ENCODE measurements at regions not wholly inside any gene's neighbourhood (a gene's known extent, or its start where the extent isn't known, plus 50 kb on each side); places are given as distances from the start of the nearest gene placed in this dataset.

- H3K36me3 ChIP-seq (ENCODE audit: insufficient read depth, low read depth, low read length) = no peaks in the 10 kb centered on the region
- H3K4me1 ChIP-seq (ENCODE audit: insufficient read depth, low read length) = no peaks in the 10 kb centered on the region
- H3K27me3 ChIP-seq (ENCODE audit: insufficient read depth, low read length) = no peaks in the 10 kb centered on the region; the same call in 1 of the 2 replicates
- H3K9ac ChIP-seq (ENCODE audit: low read depth, low read length) = no peak overlapping the region
- no peak overlapping the region for H3K4me3 ChIP-seq (ENCODE audit: low read length)
- no peak overlapping the region for H3K27ac ChIP-seq (ENCODE audit: low read length)
- H3K9me3 ChIP-seq (ENCODE audit: insufficient read depth, low read depth, low read length) = no peaks in the 10 kb centered on the region
These were observed 618.9 kb downstream of the BRD1 start for GRCh38 chr22:49208768-49209252.

GRCh38 chr22:49208004-49208402 lies 619.7 kb downstream of the BRD1 start:
- Histone ChIP-seq H3K36me3 (ENCODE audit: insufficient read depth, low read depth, low read length) (no peaks in the 10 kb centered on the region), H3K27ac (ENCODE audit: low read length) (no peak overlapping the region), H3K27me3 (ENCODE audit: insufficient read depth, low read length) (no peaks in the 10 kb centered on the region; the same call in 1 of the 2 replicates), H3K9me3 (ENCODE audit: insufficient read depth, low read depth, low read length) (no peaks in the 10 kb centered on the region), H3K4me3 (ENCODE audit: low read length) (no peak overlapping the region), H3K4me1 (ENCODE audit: insufficient read depth, low read length) (no peaks in the 10 kb centered on the region), H3K9ac (ENCODE audit: low read depth, low read length) (no peak overlapping the region)

GRCh38 chr22:49207008-49208003 lies 620.4 kb downstream of the BRD1 start:
- H3K27ac ChIP-seq (ENCODE audit: low read length) = no peak overlapping the region
- H3K9me3 ChIP-seq (ENCODE audit: insufficient read depth, low read depth, low read length) = no peaks in the 10 kb centered on the region
- no peaks in the 10 kb centered on the region; the same call in 1 of the 2 replicates for H3K27me3 ChIP-seq (ENCODE audit: insufficient read depth, low read length)
- H3K9ac ChIP-seq (ENCODE audit: low read depth, low read length) = no peak overlapping the region
- H3K4me1 ChIP-seq (ENCODE audit: insufficient read depth, low read length) = no peaks in the 10 kb centered on the region
- H3K4me3 ChIP-seq (ENCODE audit: low read length) = no peak overlapping the region
- no peaks in the 10 kb centered on the region for H3K36me3 ChIP-seq (ENCODE audit: insufficient read depth, low read depth, low read length)

GRCh38 chr22:49206281-49206680 lies 621.4 kb downstream of the BRD1 start:
- H3K4me3 ChIP-seq (ENCODE audit: low read length) = no peak overlapping the region
- no peaks in the 10 kb centered on the region for H3K4me1 ChIP-seq (ENCODE audit: insufficient read depth, low read length)
- H3K9ac ChIP-seq (ENCODE audit: low read depth, low read length) = no peak overlapping the region
- H3K36me3 ChIP-seq (ENCODE audit: insufficient read depth, low read depth, low read length) = no peaks in the 10 kb centered on the region
- no peaks in the 10 kb centered on the region for H3K9me3 ChIP-seq (ENCODE audit: insufficient read depth, low read depth, low read length)
- H3K27ac ChIP-seq (ENCODE audit: low read length) = no peak overlapping the region
- no peaks in the 10 kb centered on the region; the same call in 1 of the 2 replicates for H3K27me3 ChIP-seq (ENCODE audit: insufficient read depth, low read length)

- H3K9me3 ChIP-seq (ENCODE audit: insufficient read depth, low read depth, low read length) = no peaks in the 10 kb centered on the region
- H3K9ac ChIP-seq (ENCODE audit: low read depth, low read length) = no peak overlapping the region
- H3K27ac ChIP-seq (ENCODE audit: low read length) = no peak overlapping the region
These were observed 622.2 kb downstream of the BRD1 start for GRCh38 chr22:49205483-49205800.

GRCh38 chr22:49204599-49205482 lies 622.8 kb downstream of the BRD1 start:
- Histone ChIP-seq H3K4me3 (ENCODE audit: low read length) (no peak overlapping the region), H3K9ac (ENCODE audit: low read depth, low read length) (no peak overlapping the region), H3K27ac (ENCODE audit: low read length) (no peak overlapping the region), H3K9me3 (ENCODE audit: insufficient read depth, low read depth, low read length) (no peaks in the 10 kb centered on the region), H3K27me3 (ENCODE audit: insufficient read depth, low read length) (no peaks in the 10 kb centered on the region), H3K36me3 (ENCODE audit: insufficient read depth, low read depth, low read length) (no peaks in the 10 kb centered on the region), H3K4me1 (ENCODE audit: insufficient read depth, low read length) (no peaks in the 10 kb centered on the region)

More at GRCh38 chr22:49205483-49205800, 622.2 kb downstream of the BRD1 start:
- Histone ChIP-seq H3K36me3 (ENCODE audit: insufficient read depth, low read depth, low read length) (no peaks in the 10 kb centered on the region), H3K4me3 (ENCODE audit: low read length) (no peak overlapping the region), H3K27me3 (ENCODE audit: insufficient read depth, low read length) (no peaks in the 10 kb centered on the region; the same call in 1 of the 2 replicates), H3K4me1 (ENCODE audit: insufficient read depth, low read length) (no peaks in the 10 kb centered on the region)

- H3K9me3 ChIP-seq (ENCODE audit: insufficient read depth, low read depth, low read length) = no peaks in the 10 kb centered on the region
- H3K36me3 ChIP-seq (ENCODE audit: insufficient read depth, low read depth, low read length) = no peaks in the 10 kb centered on the region
- H3K27me3 ChIP-seq (ENCODE audit: insufficient read depth, low read length) = no peaks in the 10 kb centered on the region
- no peak overlapping the region for H3K27ac ChIP-seq (ENCODE audit: low read length)
- no peak overlapping the region for H3K4me3 ChIP-seq (ENCODE audit: low read length)
- H3K9ac ChIP-seq (ENCODE audit: low read depth, low read length) = no peak overlapping the region; the same call in 1 of the 2 replicates
- no peaks in the 10 kb centered on the region for H3K4me1 ChIP-seq (ENCODE audit: insufficient read depth, low read length)
These were observed 623.6 kb downstream of the BRD1 start for GRCh38 chr22:49203859-49204598.

- Histone ChIP-seq H3K9ac (ENCODE audit: low read depth, low read length) (no peak overlapping the region), H3K27me3 (ENCODE audit: insufficient read depth, low read length) (no peaks in the 10 kb centered on the region), H3K4me3 (ENCODE audit: low read length) (no peak overlapping the region), H3K9me3 (ENCODE audit: insufficient read depth, low read depth, low read length) (no peaks in the 10 kb centered on the region), H3K4me1 (ENCODE audit: insufficient read depth, low read length) (no peaks in the 10 kb centered on the region), H3K36me3 (ENCODE audit: insufficient read depth, low read depth, low read length) (no peaks in the 10 kb centered on the region), H3K27ac (ENCODE audit: low read length) (no peak overlapping the region)
These were observed 624.4 kb downstream of the BRD1 start for GRCh38 chr22:49203091-49203858.

- Histone ChIP-seq H3K36me3 (ENCODE audit: insufficient read depth, low read depth, low read length) (no peaks in the 10 kb centered on the region), H3K4me3 (ENCODE audit: low read length) (no peak overlapping the region), H3K27ac (ENCODE audit: low read length) (no peak overlapping the region), H3K9me3 (ENCODE audit: insufficient read depth, low read depth, low read length) (no peaks in the 10 kb centered on the region), H3K4me1 (ENCODE audit: insufficient read depth, low read length) (peaks cover 5% of the 10 kb centered on the region; the same call in 1 of the 2 replicates), H3K27me3 (ENCODE audit: insufficient read depth, low read length) (no peaks in the 10 kb centered on the region), H3K9ac (ENCODE audit: low read depth, low read length) (no peak overlapping the region)
These were observed 625.4 kb downstream of the BRD1 start for GRCh38 chr22:49202226-49202625.

GRCh38 chr22:49201046-49201970 lies 626.4 kb downstream of the BRD1 start:
- H3K9me3 ChIP-seq (ENCODE audit: insufficient read depth, low read depth, low read length) = no peaks in the 10 kb centered on the region
- no peak overlapping the region for H3K9ac ChIP-seq (ENCODE audit: low read depth, low read length)
- H3K4me1 ChIP-seq (ENCODE audit: insufficient read depth, low read length) = peaks cover 5% of the 10 kb centered on the region; the same call in 1 of the 2 replicates
- no peak overlapping the region for H3K27ac ChIP-seq (ENCODE audit: low read length)
- H3K4me3 ChIP-seq (ENCODE audit: low read length) = no peak overlapping the region
- no peaks in the 10 kb centered on the region for H3K27me3 ChIP-seq (ENCODE audit: insufficient read depth, low read length)
- H3K36me3 ChIP-seq (ENCODE audit: insufficient read depth, low read depth, low read length) = no peaks in the 10 kb centered on the region

All from iPS-20b (cell line).